WTC11 (cell line): ENCODE measurements at regions not wholly inside any gene's neighbourhood (a gene's known extent, or its start where the extent isn't known, plus 50 kb on each side); places are given as distances from the start of the nearest gene placed in this dataset.

Source experiments
- ATF3 ChIP-seq: sonication (generic); formaldehyde crosslinking; conservative IDR thresholded peaks from 2 replicates; pipeline ENCODE4 v1.8.1; 2022; ENCODE audit warnings: mild to moderate bottlenecking, missing genetic modification reagents
- CTCF ChIP-seq: fragments of 200-600 bp; IDR thresholded peaks from 2 replicates; pipeline ENCODE4 v1.8.0; 2022; ENCODE audit warnings: antibody characterized with exemption
- ETV6 ChIP-seq: sonication (generic); formaldehyde crosslinking; IDR thresholded peaks from 2 replicates; pipeline ENCODE4 v1.8.1; 2022; ENCODE audit warnings: mild to moderate bottlenecking, missing genetic modification reagents
- FOXP4 ChIP-seq: sonication (generic); formaldehyde crosslinking; IDR thresholded peaks from 2 replicates; pipeline ENCODE4 v1.8.0; 2022; ENCODE audit warnings: mild to moderate bottlenecking, missing genetic modification reagents
- GABPB1 ChIP-seq: sonication (generic); formaldehyde crosslinking; IDR thresholded peaks from 2 replicates; pipeline ENCODE4 v1.8.1; 2023; ENCODE audit warnings: mild to moderate bottlenecking, missing genetic modification reagents
- KAT7 ChIP-seq: sonication (generic); formaldehyde crosslinking; IDR thresholded peaks from 2 replicates; pipeline ENCODE4 v1.8.1; 2023; ENCODE audit warnings: missing genetic modification reagents, mild to moderate bottlenecking, borderline replicate concordance
- MAX ChIP-seq: sonication (generic); formaldehyde crosslinking; IDR thresholded peaks from 2 replicates; pipeline ENCODE4 v1.8.0; 2022; ENCODE audit warnings: mild to moderate bottlenecking, missing genetic modification reagents
- PREB ChIP-seq: sonication (generic); formaldehyde crosslinking; IDR thresholded peaks from 2 replicates; pipeline ENCODE4 v1.8.1; 2022; ENCODE audit warnings: mild to moderate bottlenecking, missing genetic modification reagents, moderate library complexity, borderline replicate concordance
- ZNF512 ChIP-seq: sonication (generic); formaldehyde crosslinking; IDR thresholded peaks from 2 replicates; pipeline ENCODE4 v1.8.1; 2022; ENCODE audit warnings: missing genetic modification reagents, borderline replicate concordance

GRCh38 chr1:184215274-184215925 is 163.9 kb downstream of the TSEN15 start:
- TF ChIP-seq CTCF (no peak), ETV6 (CRISPR knock-in tag) (no peak), PREB (CRISPR knock-in tag) (no peak), GABPB1 (CRISPR knock-in tag) (no peak), KAT7 (CRISPR knock-in tag) (no peak), ZNF512 (CRISPR knock-in tag) (no peak), FOXP4 (CRISPR knock-in tag) (no peak), ATF3 (no peak), MAX (CRISPR knock-in tag) (no peak)
